Transverse colon (tissue), 4 donors: ENCODE measurements at regions not wholly inside any gene's neighbourhood (a gene's known extent, or its start where the extent isn't known, plus 50 kb on each side); places are given as distances from the start of the nearest gene placed in this dataset.

Source experiments
- DNase-seq: peaks from one replicate; pipeline ENCODE4 v3.0.0-alpha.2; 2019
- H3K27ac ChIP-seq, 4 donors: fragments of 200-600 bp; sonication (generic); 2 replicates each; pipeline ENCODE4 v1.5.1; 2016 to 2018; ENCODE audit warnings: inconsistent platforms in 4 of 4
- H3K27me3 ChIP-seq: fragments of 200-600 bp; sonication (generic); 2 replicates; pipeline ENCODE4 v1.5.1; 2017; ENCODE audit warnings: inconsistent platforms
- H3K36me3 ChIP-seq, 4 donors: fragments of 200-600 bp; sonication (generic); 2 replicates each; pipeline ENCODE4 v1.5.1; 2017 to 2019; ENCODE audit warnings: inconsistent platforms in 4 of 4
- H3K4me1 ChIP-seq, 4 donors: fragments of 200-600 bp; sonication (generic); 2 replicates each; pipeline ENCODE4 v1.5.1; 2017 to 2020; ENCODE audit warnings: inconsistent platforms in 4 of 4
- H3K4me3 ChIP-seq, 4 donors: fragments of 200-600 bp; sonication (generic); 1 replicate in 1 of 4; 2 replicates in 3 of 4; pipeline versions ENCODE4 v1.5.1 to v1.6.1; 2017 to 2019; ENCODE audit warnings: inconsistent platforms in 4 of 4
- H3K9me3 ChIP-seq, 2 donors: fragments of 200-600 bp; sonication (generic); 2 replicates each; pipeline ENCODE4 v1.5.1; 2017 to 2019; ENCODE audit warnings: inconsistent platforms in 2 of 2
- CTCF ChIP-seq, 5 experiments: fragments of 200-600 bp in 3 of 5; fragments of 450-650 bp in 2 of 5; sonication (generic) in 3 of 5; IDR thresholded peaks; 1 replicate in 2 of 5; 2 replicates in 3 of 5; pipeline ENCODE4 v1.5.1; 2016 to 2017; ENCODE audit warnings: antibody characterized with exemption in 5 of 5, inconsistent platforms in 3 of 5, mild to moderate bottlenecking in 2 of 5, moderate library complexity in 1 of 5
- EP300 ChIP-seq: sonication (generic); formaldehyde crosslinking; IDR thresholded peaks from one replicate; pipeline ENCODE4 v1.6.1; 2017; ENCODE audit warnings: antibody characterized with exemption, low read depth
- POLR2A ChIP-seq: fragments of 450-650 bp; IDR thresholded peaks from one replicate; pipeline ENCODE4 v1.6.1; 2016; ENCODE audit warnings: antibody characterized with exemption, mild to moderate bottlenecking, moderate library complexity
- POLR2AphosphoS5 ChIP-seq, 3 donors: sonication (generic); formaldehyde crosslinking; IDR thresholded peaks; one replicate each; pipeline ENCODE4 v1.6.1; 2016; ENCODE audit warnings: antibody characterized with exemption in 3 of 3
- WGBS, 2 donors: methylation state at CpG; one replicate each; pipeline ENCODE4 v1.1.5; 2018; ENCODE audit warnings: low coverage in 1 of 2; 5-methylcytosine and 5-hydroxymethylcytosine counted together
- in situ Hi-C, 4 donors: fragments of 200-750 bp; cut with MboI; loops; one replicate each; pipeline versions ENCODE4 v1.15.0 to v1.15.1; 2017; ENCODE audit warnings: low sequenced_read_pairs in 3 of 4, low pct_ligation_motif_present in 1 of 4, low pct_unique_long_range_greater_than_20kb in 1 of 4
- intact Hi-C: fragments of 100-400 bp; cut with DNase I; formaldehyde crosslinking; loops from one replicate; pipeline ENCODE4 v1.15.1; 2023; ENCODE audit warnings: low total_unique reads

GRCh38 chr11:79918846-79919245, 478.0 kb upstream of the TENM4 start:
- Histone ChIP-seq H3K4me1 (peaks cover 0 to 10% (median 4%) of the 10 kb centered on the region in 4 donors), H3K27me3 (no peaks in the 10 kb centered on the region), H3K9me3 (no peaks in the 10 kb centered on the region), H3K4me3 (no peak overlapping the region), H3K27ac (peak overlapping the region in 2 of 4 donors; percentile 3 to 8), H3K36me3 (no peaks in the 10 kb centered on the region)
- TF ChIP-seq POLR2A (no peak), EP300 (no peak), CTCF (IDR thresholded peaks at IDR 0.05) (no peak), POLR2AphosphoS5 (IDR thresholded peaks at IDR 0.05) (no peak)
- in situ Hi-C loops, result no loop called here
- WGBS, 2 donors, result 36 to 80% methylated on average over 1 of the region's 1 CpG
- intact Hi-C loops, result no loop called here
- DNase-seq, result no peak

GRCh38 chr11:79906164-79906563, 465.3 kb upstream of the TENM4 start:
- in situ Hi-C loops, result no loop called here
- no peaks in the 10 kb centered on the region for H3K27me3 ChIP-seq
- no peak overlapping the region for H3K27ac ChIP-seq
- H3K9me3 ChIP-seq, result no peaks in the 10 kb centered on the region
- TF ChIP-seq CTCF (IDR thresholded peaks at IDR 0.05) (no peak), EP300 (no peak), POLR2AphosphoS5 (IDR thresholded peaks at IDR 0.05) (no peak), POLR2A (no peak)
- H3K4me3 ChIP-seq, result no peak overlapping the region
- DNase-seq, result peak; percentile 15
- intact Hi-C loops, result no loop called here
- 42 to 55% methylated on average over 4 to 8 of the region's 8 CpGs for WGBS, 2 donors
- H3K36me3 ChIP-seq, result no peaks in the 10 kb centered on the region
- peaks cover 0 to 3% (median 0%) of the 10 kb centered on the region in 4 donors for H3K4me1 ChIP-seq

GRCh38 chr11:79902493-79902892, 461.7 kb upstream of the TENM4 start:
- no peaks in the 10 kb centered on the region for H3K27me3 ChIP-seq
- intact Hi-C loops, result no loop called here
- no peak for DNase-seq
- H3K4me1 ChIP-seq, result peaks cover 0 to 3% (median 0%) of the 10 kb centered on the region in 4 donors
- WGBS, 2 donors, result 75 to 79% methylated on average over 2 of the region's 2 CpGs
- no peak overlapping the region for H3K4me3 ChIP-seq
- H3K9me3 ChIP-seq, result no peaks in the 10 kb centered on the region
- in situ Hi-C loops, result no loop called here
- H3K27ac ChIP-seq, result no peak overlapping the region
- H3K36me3 ChIP-seq, result no peaks in the 10 kb centered on the region
- TF ChIP-seq POLR2A (no peak), CTCF (IDR thresholded peaks at IDR 0.05) (no peak), EP300 (no peak), POLR2AphosphoS5 (IDR thresholded peaks at IDR 0.05) (no peak)

- TF ChIP-seq POLR2AphosphoS5 (IDR thresholded peaks at IDR 0.05) (no peak), POLR2A (no peak), EP300 (no peak), CTCF (IDR thresholded peaks at IDR 0.05) (no peak)
- no peaks in the 10 kb centered on the region for H3K36me3 ChIP-seq
- no peaks in the 10 kb centered on the region for H3K27me3 ChIP-seq
- H3K9me3 ChIP-seq, result no peaks in the 10 kb centered on the region
- no peak overlapping the region for H3K27ac ChIP-seq
- in situ Hi-C loops (no loop called here), intact Hi-C loops (no loop called here)
- no peak overlapping the region for H3K4me3 ChIP-seq
- WGBS, 2 donors, result 31 to 55% methylated on average over 1 of the region's 1 CpG
- H3K4me1 ChIP-seq, result no peaks in the 10 kb centered on the region
- DNase-seq, result no peak
Measured at GRCh38 chr11:79897896-79898295, 457.1 kb upstream of the TENM4 start.
